B cell (primary cell): ENCODE measurements at regions not wholly inside any gene's neighbourhood (a gene's known extent, or its start where the extent isn't known, plus 50 kb on each side); places are given as distances from the start of the nearest gene placed in this dataset.

Source experiments
- ATAC-seq: fragments of 200-7000 bp; cut with Tn5 transposase; one replicate; pipeline ENCODE4 v1.10.0; 2021; ENCODE audit warnings: low read depth, mild to moderate bottlenecking, moderate number of reproducible peaks, moderate library complexity
- CTCF ChIA-PET: fragments of 350-600 bp; sonication (Branson Sonifier 250); formaldehyde crosslinking; loops from one replicate; lab custom pipeline; 2021; ENCODE audit warnings: antibody characterized with exemption, inconsistent platforms; lab: Charles Lee
- POLR2A ChIA-PET: fragments of 350-600 bp; sonication (Branson Sonifier 250); formaldehyde crosslinking; loops from one replicate; lab custom pipeline; 2021; ENCODE audit warnings: antibody characterized with exemption; lab: Charles Lee
- DNase-seq: peaks from one replicate; pipeline ENCODE4 v3.0.0; 2013
- H2AFZ ChIP-seq: 2 replicates; pipeline ENCODE4 v1.6.1; 2012; ENCODE audit warnings: mild to moderate bottlenecking, low read depth, low read length; ENCODE audit not compliant: insufficient read depth, poor library complexity, severe bottlenecking
- H3K27ac ChIP-seq, 2 donors: 1 replicate in 1 of 2; 2 replicates in 1 of 2; pipeline ENCODE4 v1.5.1; 2012 to 2013; ENCODE audit warnings: low read length in 2 of 2, mild to moderate bottlenecking in 2 of 2, moderate library complexity in 1 of 2
- H3K27me3 ChIP-seq, 4 experiments: fragments of 200-600 bp in 1 of 4; sonication (generic) in 1 of 4; replicated peaks in 1 of 4; 1 replicate in 2 of 4; 2 replicates in 2 of 4; pipeline versions ENCODE4 v1.6.1 to v1.7.0; 2013 to 2016; ENCODE audit warnings: low read length in 3 of 4, mild to moderate bottlenecking in 2 of 4, mixed read lengths in 1 of 4, moderate library complexity in 1 of 4; ENCODE audit not compliant: insufficient read depth in 4 of 4, control insufficient read depth in 3 of 4; ENCODE audit errors: control extremely low read depth in 1 of 4
- H3K36me3 ChIP-seq, 2 experiments: replicated peaks in 1 of 2; 1 replicate in 1 of 2; 2 replicates in 1 of 2; pipeline versions ENCODE4 v1.6.1 to v1.7.1; 2013; ENCODE audit warnings: low read length in 1 of 2; ENCODE audit not compliant: insufficient read depth in 2 of 2, control insufficient read depth in 1 of 2; ENCODE audit errors: control extremely low read depth in 1 of 2, extremely low read depth in 1 of 2
- H3K4me1 ChIP-seq, 2 donors: fragments of 200-600 bp in 1 of 2; sonication (generic) in 1 of 2; 1 replicate in 1 of 2; 2 replicates in 1 of 2; pipeline versions ENCODE4 v1.5.1 to v1.6.1; 2013 to 2017; ENCODE audit warnings: low read length in 2 of 2; ENCODE audit not compliant: control insufficient read depth in 2 of 2, insufficient read depth in 2 of 2
- H3K4me2 ChIP-seq: replicated peaks from 2 replicates; pipeline ENCODE3; 2012; ENCODE audit warnings: mild to moderate bottlenecking, low read depth, low read length; ENCODE audit not compliant: poor library complexity, severe bottlenecking
- H3K4me3 ChIP-seq, 5 experiments: fragments of 200-600 bp in 1 of 5; sonication (generic) in 1 of 5; 1 replicate in 3 of 5; 2 replicates in 2 of 5; pipeline versions ENCODE4 v1.5.1 to v1.7.0; 2011 to 2016; ENCODE audit warnings: low read length in 4 of 5, mild to moderate bottlenecking in 4 of 5, low read depth in 2 of 5, control low read depth in 1 of 5, moderate library complexity in 1 of 5; ENCODE audit not compliant: insufficient read depth in 1 of 5; ENCODE audit errors: control extremely low read depth in 1 of 5, extremely low read depth in 1 of 5
- H3K79me2 ChIP-seq: fragments of 200-600 bp; sonication (generic); one replicate; pipeline ENCODE4 v1.6.0; 2016; ENCODE audit warnings: low read length; ENCODE audit not compliant: control insufficient read depth, insufficient read depth
- H3K9ac ChIP-seq: fragments of 200-600 bp; sonication (generic); 2 replicates; pipeline ENCODE4 v1.6.1; 2017; ENCODE audit warnings: mild to moderate bottlenecking, low read length, moderate library complexity
- H3K9me3 ChIP-seq, 3 donors: one replicate each; pipeline versions ENCODE4 v1.6.1 to v1.7.1; 2013; ENCODE audit warnings: low read length in 2 of 3; ENCODE audit not compliant: control insufficient read depth in 2 of 3, insufficient read depth in 1 of 3; ENCODE audit errors: control extremely low read depth in 1 of 3
- H4K20me1 ChIP-seq: 2 replicates; pipeline ENCODE4 v1.6.0; 2012; ENCODE audit warnings: mild to moderate bottlenecking, low read length; ENCODE audit not compliant: insufficient read depth, control insufficient read depth, poor library complexity, severe bottlenecking
- H3K27ac Mint-ChIP-seq: one replicate; pipeline ENCODE4 v1.8.0; 2021; ENCODE audit warnings: mixed read lengths
- H3K27me3 Mint-ChIP-seq: one replicate; pipeline ENCODE4 v1.8.0; 2021; ENCODE audit warnings: mixed read lengths
- H3K4me1 Mint-ChIP-seq: one replicate; pipeline ENCODE4 v1.8.0; 2021; ENCODE audit warnings: mixed read lengths
- H3K4me3 Mint-ChIP-seq: one replicate; pipeline ENCODE4 v1.8.0; 2021; ENCODE audit warnings: mixed read lengths
- H3K9me3 Mint-ChIP-seq: one replicate; pipeline ENCODE4 v1.8.0; 2022; ENCODE audit warnings: mixed read lengths; ENCODE audit not compliant: insufficient read depth
- CTCF ChIP-seq: fragments of 200-600 bp; IDR thresholded peaks from one replicate; pipeline ENCODE4 v1.8.0; 2022; ENCODE audit warnings: antibody characterized with exemption, mild to moderate bottlenecking
- EZH2 ChIP-seq: IDR thresholded peaks from 2 replicates; pipeline ENCODE4 v1.6.1; 2012; ENCODE audit warnings: borderline replicate concordance, low read depth, mild to moderate bottlenecking, moderate library complexity, low read length; ENCODE audit not compliant: insufficient read depth, poor library complexity, severe bottlenecking
- WGBS: methylation state at CpG from one replicate; pipeline ENCODE4 v1.1.5; 2013; ENCODE audit warnings: missing lambda C conversion rate; ENCODE audit not compliant: insufficient coverage; 5-methylcytosine and 5-hydroxymethylcytosine counted together
- intact Hi-C: fragments of 100-400 bp; cut with micrococcal nuclease; formaldehyde crosslinking; loops from one replicate; pipeline ENCODE4 v1.10.0; 2022

GRCh38 chr4:24256066-24256465 lies 328.3 kb downstream of the DHX15 start:
- no peaks in the 10 kb centered on the region for H3K36me3 ChIP-seq
- ChIA-PET CTCF (no interaction called here), POLR2A (no interaction called here)
- DNase-seq = no peak
- H3K4me3 Mint-ChIP-seq = no peak overlapping the region
- no peak overlapping the region for H3K9ac ChIP-seq
- H3K4me3 ChIP-seq = no peak overlapping the region
- TF ChIP-seq EZH2 = no peak
- TF ChIP-seq CTCF = no peak
- H3K4me1 ChIP-seq = no peaks in the 10 kb centered on the region
- no peak overlapping the region for H2AFZ ChIP-seq
- no peaks in the 10 kb centered on the region for H3K79me2 ChIP-seq
- intact Hi-C loops = no loop called here
- H3K27me3 Mint-ChIP-seq = peaks cover 3% of the 10 kb centered on the region
- no peaks in the 10 kb centered on the region for H3K4me1 Mint-ChIP-seq
- H4K20me1 ChIP-seq = no peaks in the 10 kb centered on the region
- no peaks in the 10 kb centered on the region for H3K9me3 Mint-ChIP-seq
- no peak overlapping the region for H3K27ac ChIP-seq
- no peaks in the 10 kb centered on the region for H3K27me3 ChIP-seq
- WGBS = 92% methylated on average over 3 of the region's 4 CpGs
- no peak overlapping the region for H3K4me2 ChIP-seq
- H3K9me3 ChIP-seq = no peaks in the 10 kb centered on the region
- H3K27ac Mint-ChIP-seq = no peak overlapping the region
- no peak for ATAC-seq

- no peak overlapping the region for H3K4me2 ChIP-seq
- no peak overlapping the region for H2AFZ ChIP-seq
- ChIA-PET CTCF (no interaction called here), POLR2A (no interaction called here)
- no peak overlapping the region for H3K27ac ChIP-seq
- H3K9ac ChIP-seq = no peak overlapping the region
- TF ChIP-seq CTCF (no peak), EZH2 (no peak)
- H3K4me1 ChIP-seq = no peaks in the 10 kb centered on the region
- H3K36me3 ChIP-seq = no peaks in the 10 kb centered on the region
- Mint-ChIP-seq H3K4me3 (no peak overlapping the region), H3K27me3 (peaks cover 3% of the 10 kb centered on the region), H3K27ac (no peak overlapping the region), H3K4me1 (no peaks in the 10 kb centered on the region), H3K9me3 (no peaks in the 10 kb centered on the region)
- H3K9me3 ChIP-seq = no peaks in the 10 kb centered on the region
- H3K4me3 ChIP-seq = no peak overlapping the region
- no peak for ATAC-seq
- H4K20me1 ChIP-seq = no peaks in the 10 kb centered on the region
- no peaks in the 10 kb centered on the region for H3K79me2 ChIP-seq
- intact Hi-C loops = no loop called here
- no peaks in the 10 kb centered on the region for H3K27me3 ChIP-seq
- WGBS = no CpG with 5 or more reads among the region's 2 CpGs
- DNase-seq = no peak
Observed at GRCh38 chr4:24252121-24252520, 332.2 kb downstream of the DHX15 start.
